Uterus (tissue), 2 donors: ENCODE measurements at regions not wholly inside any gene's neighbourhood (a gene's known extent, or its start where the extent isn't known, plus 50 kb on each side); places are given as distances from the start of the nearest gene placed in this dataset.

ENCODE experiments used
- CTCF ChIP-seq, 4 experiments: fragments of 200-600 bp in 2 of 4; fragments of 450-650 bp in 2 of 4; sonication (generic) in 2 of 4; IDR thresholded peaks; one replicate each; pipeline ENCODE4 v1.5.1; 2016 to 2019; ENCODE audit warnings: antibody characterized with exemption in 4 of 4, mild to moderate bottlenecking in 2 of 4, moderate library complexity in 1 of 4
- POLR2A ChIP-seq, 2 donors: fragments of 450-650 bp; IDR thresholded peaks; one replicate each; pipeline ENCODE4 v1.6.1; 2016; ENCODE audit warnings: antibody characterized with exemption in 2 of 2, mild to moderate bottlenecking in 1 of 2, moderate library complexity in 1 of 2

GRCh38 chrX:107507744-107508117 lies 58.3 kb downstream of the FRMPD3 start:
- no peak for TF ChIP-seq CTCF (IDR thresholded peaks at IDR 0.05)
- no peak for TF ChIP-seq POLR2A (IDR thresholded peaks at IDR 0.05)
